ENCODE measurements at regions not wholly inside any gene's neighbourhood (a gene's known extent, or its start where the extent isn't known, plus 50 kb on each side); places are given as distances from the start of the nearest gene placed in this dataset.
"Not testable (repeated sequence)": the region's sequence is repeated elsewhere in the genome, so short reads cannot be mapped to it uniquely, and the experiment has no call there.

DNA sequence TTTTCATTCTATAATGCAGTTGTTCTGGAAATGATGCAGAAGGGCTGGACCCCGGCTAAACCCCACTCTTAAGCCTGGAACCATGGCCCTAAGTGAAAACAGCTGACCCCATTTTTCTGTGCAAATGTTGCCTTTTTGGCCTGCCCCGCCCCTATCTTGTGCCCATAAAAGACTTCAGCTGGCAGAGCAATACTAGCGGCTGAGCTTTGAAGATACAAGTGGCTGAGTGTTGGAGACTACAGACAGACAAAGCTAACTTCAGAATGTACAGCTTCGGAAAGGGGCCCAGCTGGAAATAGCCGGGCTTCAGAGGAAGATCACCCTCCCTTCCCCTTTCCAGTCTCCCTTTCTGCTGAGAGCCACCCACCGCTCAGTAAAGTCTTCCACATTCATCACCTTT lies 258.6 kb upstream of the SPTLC3 start:
- intact Hi-C loops (cut with micrococcal nuclease) = no loop called here
- DNase-seq (ENCODE audit: low read depth, low spot score) (no peak), FAIRE-seq (no peak)
- Histone ChIP-seq H2AFZ (ENCODE audit: low read depth, low read length) (no peak overlapping the region), H3K4me1 (ENCODE audit: control insufficient read depth, extremely low read depth, insufficient read depth, low read length) (no peaks in the 10 kb centered on the region), H3K9me3 (replicated peaks; ENCODE audit: control insufficient read depth, insufficient read depth, low read length) (no peaks in the 10 kb centered on the region), H3K4me2 (ENCODE audit: insufficient read depth, low read length) (no peak overlapping the region), H3K9ac (replicated peaks; ENCODE audit: extremely low read depth, insufficient read depth, low read length) (no peak overlapping the region), H3K9me1 (replicated peaks; ENCODE audit: control insufficient read depth, extremely low read depth, insufficient read depth, low read length) (no peaks in the 10 kb centered on the region), H3K27ac (ENCODE audit: insufficient read depth, low read depth, low read length) (no peak overlapping the region), H3K36me3 (ENCODE audit: control insufficient read depth in 2 of 2, extremely low read depth in 1 of 2, insufficient read depth in 2 of 2, low read length in 2 of 2) (no peaks in the 10 kb centered on the region), H3K4me3 (replicated peaks in 1 of 3; ENCODE audit: insufficient read depth in 1 of 3, low read depth in 1 of 3, low read length in 3 of 3) (no peak overlapping the region), H3K27me3 (ENCODE audit: control insufficient read depth in 2 of 2, insufficient read depth in 2 of 2, low read length in 2 of 2) (no peaks in the 10 kb centered on the region), H4K20me1 (replicated peaks; ENCODE audit: control insufficient read depth, extremely low read depth, insufficient read depth, low read length) (no peaks in the 10 kb centered on the region), H3K79me2 (ENCODE audit: control insufficient read depth, insufficient read depth, low read length) (no peaks in the 10 kb centered on the region)
- no TSS peak for BruUV-seq (replicated peaks)
- ChIA-PET POLR2A (no interaction called here), CTCF (no interaction called here)
- dilution Hi-C loops (cut with MboI; ENCODE audit: extremely low pct_ligation_motif_present, low sequenced_read_pairs) = no loop called here
- no peak for TF ChIP-seq EZH2 (IDR thresholded peaks at IDR 0.05; ENCODE audit: borderline replicate concordance, low read depth, low read length, severe bottlenecking)
- no peak for TF ChIP-seq POLR2AphosphoS5 (IDR thresholded peaks at IDR 0.05; ENCODE audit: insufficient read depth, low read depth, low read length)
- TF ChIP-seq, protein P1, sequence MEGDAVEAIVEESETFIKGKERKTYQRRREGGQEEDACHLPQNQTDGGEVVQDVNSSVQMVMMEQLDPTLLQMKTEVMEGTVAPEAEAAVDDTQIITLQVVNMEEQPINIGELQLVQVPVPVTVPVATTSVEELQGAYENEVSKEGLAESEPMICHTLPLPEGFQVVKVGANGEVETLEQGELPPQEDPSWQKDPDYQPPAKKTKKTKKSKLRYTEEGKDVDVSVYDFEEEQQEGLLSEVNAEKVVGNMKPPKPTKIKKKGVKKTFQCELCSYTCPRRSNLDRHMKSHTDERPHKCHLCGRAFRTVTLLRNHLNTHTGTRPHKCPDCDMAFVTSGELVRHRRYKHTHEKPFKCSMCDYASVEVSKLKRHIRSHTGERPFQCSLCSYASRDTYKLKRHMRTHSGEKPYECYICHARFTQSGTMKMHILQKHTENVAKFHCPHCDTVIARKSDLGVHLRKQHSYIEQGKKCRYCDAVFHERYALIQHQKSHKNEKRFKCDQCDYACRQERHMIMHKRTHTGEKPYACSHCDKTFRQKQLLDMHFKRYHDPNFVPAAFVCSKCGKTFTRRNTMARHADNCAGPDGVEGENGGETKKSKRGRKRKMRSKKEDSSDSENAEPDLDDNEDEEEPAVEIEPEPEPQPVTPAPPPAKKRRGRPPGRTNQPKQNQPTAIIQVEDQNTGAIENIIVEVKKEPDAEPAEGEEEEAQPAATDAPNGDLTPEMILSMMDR (IDR thresholded peaks at IDR 0.05; ENCODE audit: extremely low read depth in 1 of 2, insufficient read depth in 1 of 2, low read depth in 1 of 2, low read length in 2 of 2) = no peak
- TF ChIP-seq JUN (IDR thresholded peaks at IDR 0.05; ENCODE audit: borderline replicate concordance, insufficient read depth, insufficient read length, low read depth) = no peak
- TF ChIP-seq MAX (IDR thresholded peaks at IDR 0.05; ENCODE audit: insufficient read depth, insufficient read length) = no peak
- TF ChIP-seq MYC (IDR thresholded peaks at IDR 0.05; ENCODE audit: low read depth, low read length) = no peak
- no peak for TF ChIP-seq POLR2A (IDR thresholded peaks at IDR 0.05; ENCODE audit: low read depth, low read length)
- TF ChIP-seq GATA2 (IDR thresholded peaks at IDR 0.05; ENCODE audit: insufficient read depth, insufficient read length, low read depth, low read length) = no peak
- no peak for TF ChIP-seq FOS (IDR thresholded peaks at IDR 0.05; ENCODE audit: borderline replicate concordance, insufficient read depth, low read length)

DNA sequence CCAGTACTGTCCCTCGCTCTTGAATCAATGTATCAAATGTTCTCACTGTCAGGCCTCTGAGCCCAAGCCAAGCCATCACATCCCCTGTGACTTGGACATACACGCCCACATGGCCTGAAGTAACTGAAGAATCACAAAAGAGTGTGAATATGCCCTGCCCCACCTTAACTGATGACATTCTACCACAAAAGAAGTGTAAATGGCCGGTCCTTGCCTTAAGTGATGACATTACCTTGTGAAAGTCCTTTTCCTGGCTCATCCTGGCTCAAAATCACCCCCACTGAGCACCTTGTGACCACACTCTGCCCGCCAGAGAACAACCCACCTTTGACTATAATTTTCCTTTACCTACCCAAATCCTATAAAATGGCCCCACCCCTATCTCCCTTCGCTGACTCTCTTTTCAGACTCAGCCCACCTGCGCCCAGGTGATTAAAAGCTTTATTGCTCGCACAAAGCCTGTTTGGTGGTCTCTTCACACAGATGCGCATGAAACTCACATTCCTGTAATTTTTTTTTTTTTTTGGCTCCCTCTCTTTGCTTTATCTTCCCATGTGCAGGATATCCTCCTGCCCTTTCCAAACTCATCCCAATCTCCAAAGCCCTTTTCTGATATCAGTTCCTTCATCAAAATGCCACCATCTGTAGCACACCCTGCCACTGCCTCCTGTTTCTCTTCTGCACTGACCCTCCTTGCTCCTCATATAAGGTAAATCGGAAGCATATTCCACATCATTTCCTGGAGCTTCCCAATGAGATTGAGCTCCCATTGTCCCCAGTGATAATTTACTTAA lies 255.7 kb upstream of the SPTLC3 start:
- H3K4me2 ChIP-seq (ENCODE audit: insufficient read depth, low read length); H3K9me3 ChIP-seq (replicated peaks; ENCODE audit: control insufficient read depth, insufficient read depth, low read length); dilution Hi-C loops (cut with MboI; ENCODE audit: extremely low pct_ligation_motif_present, low sequenced_read_pairs); intact Hi-C loops (cut with micrococcal nuclease); H3K27ac ChIP-seq (ENCODE audit: insufficient read depth, low read depth, low read length); FAIRE-seq; H3K9me1 ChIP-seq (replicated peaks; ENCODE audit: control insufficient read depth, extremely low read depth, insufficient read depth, low read length); H2AFZ ChIP-seq (ENCODE audit: low read depth, low read length); DNase-seq (ENCODE audit: low read depth, low spot score); H3K9ac ChIP-seq (replicated peaks; ENCODE audit: extremely low read depth, insufficient read depth, low read length); H3K36me3 ChIP-seq (ENCODE audit: control insufficient read depth in 2 of 2, extremely low read depth in 1 of 2, insufficient read depth in 2 of 2, low read length in 2 of 2); H3K27me3 ChIP-seq (ENCODE audit: control insufficient read depth in 2 of 2, insufficient read depth in 2 of 2, low read length in 2 of 2); CTCF ChIA-PET; H3K79me2 ChIP-seq (ENCODE audit: control insufficient read depth, insufficient read depth, low read length); H3K4me3 ChIP-seq (replicated peaks in 1 of 3; ENCODE audit: insufficient read depth in 1 of 3, low read depth in 1 of 3, low read length in 3 of 3); H3K4me1 ChIP-seq (ENCODE audit: control insufficient read depth, extremely low read depth, insufficient read depth, low read length); H4K20me1 ChIP-seq (replicated peaks; ENCODE audit: control insufficient read depth, extremely low read depth, insufficient read depth, low read length); POLR2A ChIA-PET; BruUV-seq (replicated peaks): not testable (repeated sequence)

GRCh38 chr20:12753742-12754141 lies 255.0 kb upstream of the SPTLC3 start:
- H3K79me2 ChIP-seq (ENCODE audit: control insufficient read depth, insufficient read depth, low read length); H3K9me1 ChIP-seq (replicated peaks; ENCODE audit: control insufficient read depth, extremely low read depth, insufficient read depth, low read length); H4K20me1 ChIP-seq (replicated peaks; ENCODE audit: control insufficient read depth, extremely low read depth, insufficient read depth, low read length); BruUV-seq (replicated peaks); H3K9me3 ChIP-seq (replicated peaks; ENCODE audit: control insufficient read depth, insufficient read depth, low read length); H3K36me3 ChIP-seq (ENCODE audit: control insufficient read depth in 2 of 2, extremely low read depth in 1 of 2, insufficient read depth in 2 of 2, low read length in 2 of 2); H3K4me2 ChIP-seq (ENCODE audit: insufficient read depth, low read length); FAIRE-seq; CTCF ChIA-PET; H3K4me1 ChIP-seq (ENCODE audit: control insufficient read depth, extremely low read depth, insufficient read depth, low read length); intact Hi-C loops (cut with micrococcal nuclease); dilution Hi-C loops (cut with MboI; ENCODE audit: extremely low pct_ligation_motif_present, low sequenced_read_pairs); H3K4me3 ChIP-seq (replicated peaks in 1 of 3; ENCODE audit: insufficient read depth in 1 of 3, low read depth in 1 of 3, low read length in 3 of 3); H3K27me3 ChIP-seq (ENCODE audit: control insufficient read depth in 2 of 2, insufficient read depth in 2 of 2, low read length in 2 of 2); H3K27ac ChIP-seq (ENCODE audit: insufficient read depth, low read depth, low read length); H2AFZ ChIP-seq (ENCODE audit: low read depth, low read length); DNase-seq (ENCODE audit: low read depth, low spot score); POLR2A ChIA-PET; H3K9ac ChIP-seq (replicated peaks; ENCODE audit: extremely low read depth, insufficient read depth, low read length): not testable (repeated sequence)
